ENCODE measurements at regions not wholly inside any gene's neighbourhood (a gene's known extent, or its start where the extent isn't known, plus 50 kb on each side); places are given as distances from the start of the nearest gene placed in this dataset.
A peak's percentile ranks its signal among the peaks of the same experiment; 100 is the strongest.

DNA sequence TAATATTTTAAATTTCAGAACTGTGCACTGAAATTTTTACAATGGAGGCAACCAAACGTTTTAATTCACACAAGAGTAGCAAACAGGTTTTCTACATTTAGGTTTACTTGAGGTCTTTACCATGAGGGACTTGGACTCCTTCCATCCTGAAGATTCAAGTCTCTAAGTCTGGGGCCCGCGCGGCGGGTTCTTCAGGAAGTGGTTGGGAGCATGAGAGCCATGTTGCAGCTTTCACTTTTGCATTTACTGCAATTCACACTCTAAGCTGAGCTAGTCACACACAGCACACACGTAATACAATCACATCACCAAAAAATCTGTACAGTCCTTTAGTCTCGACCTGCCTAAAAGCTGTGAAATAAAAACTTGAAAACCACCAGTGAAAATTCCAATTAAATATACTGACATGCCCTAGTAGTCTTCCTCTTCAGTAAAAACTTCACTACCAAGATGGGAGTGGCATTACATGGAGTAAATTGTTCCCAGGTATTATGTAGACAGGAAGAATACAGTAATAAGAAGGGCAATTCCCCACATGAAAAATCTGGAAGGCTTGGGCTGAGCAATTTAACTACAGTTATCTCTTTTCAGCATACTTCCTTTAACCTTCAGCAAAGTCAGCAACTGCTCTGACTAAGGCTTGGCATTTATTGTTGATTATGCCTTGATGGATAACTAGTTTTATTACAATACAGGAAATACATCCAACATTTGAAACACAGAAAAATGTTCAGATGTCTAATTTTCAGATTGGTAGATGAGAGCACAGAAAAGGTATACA, 571.1 kb upstream of the DIPK2B start:
- peak; percentile 48 for DNase-seq (ENCODE audit: low spot score)

DNA sequence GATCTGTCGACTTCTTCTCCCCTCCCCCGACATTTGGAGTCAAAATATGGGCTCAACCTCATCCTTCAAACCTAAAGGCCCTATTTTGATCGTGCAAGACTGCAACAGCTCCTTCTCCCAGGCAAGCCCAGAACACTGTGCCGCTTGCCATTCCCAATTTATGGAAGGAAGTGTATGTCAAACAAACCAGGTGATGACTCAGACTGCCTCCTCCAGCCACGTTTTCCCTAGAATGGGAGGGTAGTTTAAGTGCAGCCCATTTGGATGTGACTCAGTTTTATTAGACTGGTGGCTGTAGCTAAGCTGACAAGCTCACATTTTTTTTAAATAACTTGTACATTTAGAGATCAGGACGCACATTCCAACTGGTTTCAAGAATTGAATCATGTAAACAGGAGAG, 570.4 kb upstream of the DIPK2B start:
- DNase-seq (ENCODE audit: low spot score) = peak; percentile 83

DNA sequence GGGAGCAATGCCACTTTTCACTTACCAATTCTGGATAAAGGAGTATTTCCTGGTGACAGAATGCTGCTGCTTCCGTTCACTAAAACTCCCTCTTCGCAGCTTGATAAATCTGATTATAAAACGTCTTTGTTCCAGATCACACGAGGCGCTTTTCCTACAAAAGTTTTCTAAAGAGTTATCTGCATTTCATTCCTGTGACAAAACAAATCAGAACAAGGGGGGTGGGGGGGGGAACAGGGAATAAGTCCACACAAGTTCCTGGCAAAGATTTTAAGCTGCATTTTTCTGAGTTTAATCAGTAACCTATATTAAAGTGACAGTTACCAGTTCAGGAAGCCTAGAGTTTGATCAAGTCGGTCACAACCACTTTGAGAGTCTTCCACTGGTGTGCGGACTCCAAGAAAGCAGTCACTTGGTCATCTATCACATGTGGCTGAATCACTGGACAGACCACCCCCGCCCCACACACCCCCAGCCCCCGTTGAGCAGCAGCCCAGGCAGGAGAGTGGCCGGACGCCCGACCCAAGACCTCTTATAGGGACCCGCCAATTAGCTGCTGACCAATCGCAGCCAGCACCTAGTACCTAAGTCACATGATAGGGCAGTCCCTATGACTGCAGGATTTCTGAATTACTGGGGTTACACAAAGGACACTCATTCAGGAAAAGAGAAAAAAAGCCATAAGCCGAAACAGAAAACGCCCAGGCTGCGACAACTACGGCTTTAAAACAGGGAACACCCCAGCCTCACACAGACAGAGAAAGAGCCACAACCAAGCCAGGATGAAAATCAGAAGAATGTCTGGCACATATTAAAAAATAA, 569.3 kb upstream of the DIPK2B start:
- DNase-seq (ENCODE audit: low spot score) = peak; percentile 52

DNA sequence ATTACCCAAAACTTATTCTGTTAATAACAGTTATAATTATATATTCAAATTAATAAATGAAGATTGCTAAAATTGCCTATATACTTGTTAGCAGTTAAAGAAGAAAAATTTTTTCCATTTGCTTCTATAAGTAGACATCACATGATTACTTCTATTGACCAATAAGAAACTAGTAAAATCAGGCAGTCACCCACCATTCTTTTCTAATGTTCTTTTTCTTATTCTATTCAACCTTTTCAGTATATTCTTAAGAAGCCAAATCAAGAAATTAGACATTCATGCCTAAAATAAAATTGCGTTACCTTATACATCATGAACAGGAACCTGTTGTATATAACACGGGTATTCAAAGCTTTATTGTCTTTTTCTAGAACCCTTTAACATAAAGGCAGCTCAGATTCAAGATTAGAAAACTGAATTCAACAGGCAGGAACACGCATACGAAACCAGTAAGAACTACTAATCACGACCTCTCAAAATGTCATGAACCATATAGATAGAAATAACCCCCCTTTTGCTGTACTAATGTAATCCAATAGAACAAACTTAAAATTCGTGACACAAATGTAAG, 568.1 kb upstream of the DIPK2B start:
- no peak for DNase-seq (ENCODE audit: low spot score)

DNA sequence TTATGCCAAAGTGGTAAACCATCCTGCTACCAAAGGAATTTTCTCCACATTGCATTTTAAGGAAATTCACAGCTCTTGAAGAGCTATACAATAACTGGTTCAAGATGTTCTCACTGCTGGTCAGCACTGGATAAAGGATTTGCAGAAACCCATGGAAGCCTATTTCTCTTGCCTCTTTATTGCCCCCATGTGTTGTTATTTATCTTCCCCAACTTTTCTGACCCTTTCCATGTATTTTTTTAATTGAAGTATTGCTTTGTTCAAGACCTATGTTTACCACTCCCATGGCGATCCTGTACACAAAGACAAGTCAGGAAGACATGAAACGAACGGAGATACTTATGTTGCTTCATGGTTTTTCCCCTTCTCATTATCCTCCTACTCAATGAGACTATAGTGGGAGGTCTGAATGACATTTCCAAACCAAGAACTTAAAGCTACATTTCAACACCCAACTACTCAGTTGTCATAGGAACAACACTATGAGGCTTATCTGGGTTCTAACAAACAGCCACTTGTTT, 566.4 kb upstream of the DIPK2B start:
- DNase-seq (ENCODE audit: low spot score) = no peak

DNA sequence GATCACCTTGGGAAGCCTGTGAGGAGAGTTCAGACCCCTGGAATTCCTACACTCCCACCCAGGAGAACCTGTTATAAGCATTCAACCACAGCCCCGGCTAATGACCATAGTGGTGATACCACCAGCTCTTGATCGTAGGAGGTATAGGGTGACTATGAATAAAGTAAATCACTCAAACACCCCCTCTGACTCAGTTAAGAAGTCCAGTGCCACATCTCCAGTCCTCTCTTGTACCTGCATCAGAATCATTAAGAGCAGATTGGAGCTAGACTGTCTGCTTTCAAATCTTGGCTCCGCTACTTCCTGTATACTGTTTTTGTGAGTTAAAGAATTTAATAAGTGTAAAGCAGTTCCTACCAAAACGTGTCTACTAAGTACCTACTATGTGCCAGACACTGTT, 565.1 kb upstream of the DIPK2B start:
- no peak for DNase-seq (ENCODE audit: low spot score)

DNA sequence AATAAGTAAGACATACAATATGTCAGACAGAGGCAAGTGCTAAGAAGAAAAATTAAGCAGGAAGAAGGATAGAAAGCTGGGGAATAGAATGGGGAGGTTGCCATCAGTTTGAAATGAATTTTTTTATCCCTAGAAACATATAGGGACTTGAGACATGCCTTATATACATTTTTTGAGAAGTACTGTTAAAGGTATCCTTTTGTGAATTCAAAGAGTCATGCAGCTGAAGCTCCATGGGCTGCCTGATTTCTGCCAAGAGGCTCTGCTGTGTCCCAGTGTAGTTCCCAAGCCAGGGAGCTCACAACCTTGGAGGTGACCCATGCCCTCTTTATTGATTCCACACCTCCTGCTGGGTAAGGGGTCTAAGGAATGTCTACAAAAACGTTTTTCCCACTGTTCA, 564.6 kb upstream of the DIPK2B start:
- no peak for DNase-seq (ENCODE audit: low spot score)

DNA sequence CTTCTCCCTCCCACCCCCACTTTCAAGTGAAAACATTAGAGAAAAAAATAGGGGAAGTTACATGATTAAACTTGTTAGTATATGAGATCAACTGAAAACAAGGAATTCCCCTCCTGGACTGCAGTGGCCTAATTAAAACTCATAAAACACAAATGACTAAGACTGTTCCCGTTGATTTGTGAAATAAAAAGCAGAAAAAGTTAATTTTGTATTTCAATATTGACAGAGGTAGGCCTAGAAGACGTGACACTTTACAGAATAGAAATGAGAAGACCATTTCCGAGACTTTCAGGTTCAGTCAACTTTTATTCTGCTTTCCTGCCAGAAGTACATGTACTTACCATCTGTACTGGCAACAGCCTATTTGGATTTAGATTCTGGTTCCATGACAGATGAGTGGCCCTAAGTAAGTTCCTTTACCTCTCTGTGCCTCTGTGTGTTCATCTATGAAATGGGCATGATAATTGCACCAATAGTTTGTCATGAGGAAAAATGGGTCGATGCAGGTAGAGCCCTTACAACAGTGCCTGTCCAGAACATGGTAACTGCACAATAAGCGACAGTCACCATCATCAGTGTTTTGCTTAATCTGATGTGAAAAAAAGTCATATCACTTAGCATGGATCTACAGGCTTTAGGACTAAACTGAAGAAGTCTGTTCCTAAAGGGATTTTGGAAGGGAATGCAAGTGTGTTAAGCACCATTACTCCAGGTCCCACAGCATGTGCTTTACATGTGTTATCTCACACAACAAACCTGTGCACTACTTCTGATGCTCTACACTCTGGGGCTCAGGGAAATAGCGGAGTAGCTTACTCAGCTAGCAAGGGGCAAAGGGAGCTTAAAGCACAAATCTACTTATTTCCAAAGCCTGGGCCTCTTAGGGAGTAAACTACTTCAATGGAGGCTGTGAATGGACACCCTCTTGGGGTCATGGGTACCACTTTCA, 562.3 kb upstream of the DIPK2B start:
- no peak for DNase-seq (ENCODE audit: low spot score)

DNA sequence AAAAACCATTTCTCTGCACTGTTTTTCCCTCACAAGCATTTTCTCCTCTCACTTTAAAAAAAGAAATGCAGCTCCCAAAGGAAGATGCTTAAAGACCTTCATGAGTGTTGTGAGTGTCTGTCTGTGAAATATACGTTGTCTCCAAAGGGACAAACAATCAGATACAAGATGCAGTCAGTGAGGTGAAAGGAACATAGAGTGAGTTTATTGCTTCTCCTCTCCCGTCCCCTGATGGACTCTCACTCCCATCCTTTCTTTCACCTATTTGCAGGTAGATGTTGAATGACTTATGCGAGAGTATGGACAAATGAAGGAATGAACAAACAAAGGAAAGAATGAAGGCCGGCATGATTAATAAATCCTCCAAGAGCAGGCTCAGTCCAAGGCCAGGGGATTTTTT, 561.2 kb upstream of the DIPK2B start:
- no peak for DNase-seq (ENCODE audit: low spot score)

DNA sequence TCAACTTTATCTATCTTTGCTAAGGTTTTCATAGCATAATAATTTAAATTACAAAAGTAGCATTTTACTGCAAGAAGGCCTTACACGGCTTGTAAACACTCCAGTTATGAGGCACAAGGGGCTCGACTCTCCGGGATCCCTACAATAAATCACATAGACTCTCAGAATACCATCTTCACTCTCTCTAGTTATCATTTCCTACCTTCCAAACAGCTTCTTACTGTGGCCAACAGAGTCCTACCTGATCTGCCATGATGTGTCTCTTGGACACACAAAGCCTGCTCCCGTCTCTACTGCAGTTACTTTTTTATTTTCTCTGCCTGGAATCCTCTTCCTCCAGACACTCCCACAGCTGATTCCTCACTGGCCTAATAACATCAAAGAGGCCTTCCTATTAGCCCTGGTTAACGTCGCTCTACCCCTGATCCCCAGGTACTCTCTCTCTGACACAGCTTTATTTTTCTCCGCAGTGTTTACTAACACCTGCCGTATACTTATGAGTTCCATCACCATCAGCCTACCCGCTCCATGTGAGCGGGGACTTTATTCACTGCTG, 559.6 kb upstream of the DIPK2B start:
- no peak for DNase-seq (ENCODE audit: low spot score)

DNA sequence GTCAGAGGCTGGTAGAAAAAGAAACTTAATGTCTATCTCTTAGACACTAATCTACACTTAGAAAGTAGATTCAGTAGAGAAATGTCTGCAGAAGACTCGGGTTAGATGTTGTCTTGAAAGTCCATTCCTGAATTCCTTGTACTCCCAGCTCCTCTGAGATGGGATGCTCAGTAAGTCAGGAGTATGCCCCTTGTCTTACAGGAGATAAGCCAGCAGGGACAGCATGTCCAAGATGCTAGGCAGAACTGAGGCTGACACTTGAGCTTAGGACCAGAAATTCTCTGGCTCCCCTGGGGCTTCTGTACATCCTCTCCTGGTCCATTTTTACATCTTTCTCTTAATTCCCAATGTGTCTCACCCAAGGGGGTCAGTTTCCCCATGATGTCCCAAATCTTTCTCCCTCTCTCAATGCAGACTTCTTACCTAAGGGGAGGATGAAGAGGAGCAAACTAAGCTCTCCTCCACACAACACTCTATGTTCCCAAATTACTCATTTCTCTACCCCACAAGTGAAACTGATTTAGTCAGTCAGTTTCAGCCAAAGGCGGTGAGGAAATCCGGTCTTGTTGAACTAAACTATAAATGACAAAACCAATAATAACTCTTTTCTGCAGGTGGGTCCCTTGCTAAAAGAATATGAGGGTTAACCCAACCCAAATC, 558.2 kb upstream of the DIPK2B start:
- no peak for DNase-seq (ENCODE audit: low spot score)

DNA sequence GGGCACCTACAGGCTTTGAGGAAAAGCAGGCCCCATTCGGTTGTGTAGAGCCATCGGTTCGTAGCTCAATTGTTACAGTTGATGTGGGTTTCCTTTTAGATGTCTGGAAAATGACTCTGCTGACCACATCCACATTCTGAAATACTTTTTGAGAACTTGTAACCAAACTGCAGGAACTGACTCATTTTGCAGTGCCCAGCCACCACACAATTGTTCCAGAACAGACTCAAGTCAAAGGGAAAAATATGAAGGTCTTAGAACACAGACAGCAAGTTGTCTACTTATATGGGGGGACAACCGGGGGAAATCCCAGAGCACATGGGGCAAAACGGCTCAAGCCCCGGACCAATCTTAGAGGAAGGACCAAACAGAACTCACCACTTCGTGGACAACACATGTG, 557.6 kb upstream of the DIPK2B start:
- no peak for DNase-seq (ENCODE audit: low spot score)

DNA sequence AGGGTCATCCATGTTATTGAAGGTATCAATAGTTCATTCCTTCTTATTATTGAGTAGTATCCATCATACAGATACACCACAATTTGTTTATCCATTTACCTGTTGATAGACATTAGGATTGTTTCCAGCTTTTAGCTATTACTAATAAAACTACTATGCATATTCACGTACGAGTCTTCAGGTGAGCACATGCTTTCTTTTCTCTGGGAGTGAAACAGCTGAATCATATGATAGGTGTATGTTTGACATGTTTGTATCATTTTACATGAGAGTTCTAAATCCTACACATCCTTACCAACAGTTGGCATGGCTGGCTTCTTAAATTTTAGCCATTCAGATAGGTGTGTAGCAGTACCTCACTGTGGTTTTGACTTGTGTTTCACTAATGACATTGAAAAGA, 556.6 kb upstream of the DIPK2B start:
- DNase-seq (ENCODE audit: low spot score) = no peak

DNA sequence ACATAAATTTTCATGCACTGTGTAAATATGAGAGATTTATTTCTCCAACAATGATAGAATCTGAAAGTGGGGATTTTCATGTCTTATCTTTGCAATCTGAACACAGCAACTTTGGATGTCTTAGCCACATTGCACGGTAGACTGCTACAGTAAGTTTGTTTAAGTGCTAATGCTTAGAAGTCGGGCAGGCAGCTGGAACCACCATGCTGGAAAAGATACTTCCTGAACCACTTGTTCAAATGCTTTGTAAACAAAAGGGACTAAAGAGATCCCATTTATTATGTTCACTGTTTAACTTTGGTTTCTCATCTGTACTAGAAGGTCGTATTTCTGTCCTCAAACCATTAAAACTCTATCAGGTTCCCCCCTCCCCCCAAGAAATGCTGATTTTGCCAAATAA, 555.9 kb upstream of the DIPK2B start:
- no peak for DNase-seq (ENCODE audit: low spot score)

DNA sequence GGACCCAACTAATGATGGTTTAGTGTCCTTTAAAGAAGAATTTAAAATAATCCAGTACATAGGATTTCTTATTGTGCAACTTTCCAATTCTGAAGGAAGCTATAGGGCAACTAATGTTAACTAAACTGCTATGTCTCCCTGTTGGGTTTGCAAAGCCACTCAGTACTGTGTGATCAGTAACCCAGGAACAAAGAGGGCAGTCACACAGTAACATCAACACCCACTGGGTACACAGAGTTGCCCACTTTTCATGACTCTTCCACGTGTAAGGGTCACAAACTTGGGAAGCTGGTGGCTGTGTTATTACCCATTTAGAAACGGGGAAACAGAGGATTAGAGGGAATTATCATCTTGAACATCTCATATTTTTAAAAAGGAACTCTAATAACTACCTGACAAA, 555.0 kb upstream of the DIPK2B start:
- DNase-seq (ENCODE audit: low spot score) = no peak

DNA sequence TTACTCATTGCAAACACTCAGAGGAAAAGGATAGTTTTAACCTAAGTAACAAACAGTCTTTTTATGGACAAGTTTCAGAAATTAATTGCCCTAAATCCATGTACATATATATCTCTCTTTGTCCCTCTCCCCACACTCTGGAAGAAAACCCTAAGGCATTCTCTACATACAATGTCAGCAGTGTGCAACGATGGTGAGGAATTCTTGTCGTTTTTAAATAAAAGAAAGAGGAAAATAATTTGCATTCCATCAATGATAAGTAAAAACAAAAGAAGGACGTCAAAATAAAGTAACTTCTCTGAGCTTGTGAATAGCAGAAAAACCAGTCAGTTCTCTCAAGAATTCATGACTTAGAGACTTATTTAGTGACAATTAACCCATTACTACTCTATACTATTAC, 550.5 kb upstream of the DIPK2B start:
- DNase-seq (ENCODE audit: low spot score) = no peak

DNA sequence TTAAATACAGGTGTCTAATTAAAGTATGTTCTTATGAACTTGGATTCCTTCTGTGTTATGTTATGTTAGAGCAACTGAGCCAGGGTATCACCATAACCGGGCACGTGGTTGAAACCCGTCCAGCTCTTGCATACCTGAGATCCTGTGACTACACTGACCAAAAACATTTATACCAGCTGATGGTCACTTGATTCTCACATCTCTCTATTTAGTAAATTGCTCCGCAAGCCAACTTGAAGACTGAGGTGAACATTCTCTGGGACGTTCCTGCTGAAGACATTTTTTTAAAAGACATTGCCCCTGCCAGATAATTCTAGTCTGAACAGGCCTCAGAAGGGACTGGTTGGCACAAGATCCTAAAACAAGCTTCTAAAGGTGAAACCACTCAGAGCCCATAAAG, 550.0 kb upstream of the DIPK2B start:
- no peak for DNase-seq (ENCODE audit: low spot score)

DNA sequence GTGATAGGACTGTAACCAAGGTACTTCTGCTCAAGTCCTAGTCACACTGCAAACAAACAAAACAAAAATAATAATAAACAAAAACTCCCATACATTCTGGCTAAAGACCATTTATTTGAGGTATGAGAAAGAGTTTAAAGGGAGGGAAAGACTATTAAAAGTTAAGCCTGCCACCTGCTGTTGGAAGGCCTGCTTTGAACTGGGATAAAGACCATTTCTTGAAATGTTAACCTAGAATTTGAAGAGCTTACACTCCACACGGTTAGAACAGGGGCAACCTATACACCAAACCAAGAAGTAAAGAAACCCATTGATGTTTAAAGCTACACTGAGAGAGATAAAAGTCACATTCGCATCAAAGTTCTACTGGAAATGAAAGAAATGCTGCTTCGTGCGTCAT, 548.7 kb upstream of the DIPK2B start:
- no peak for DNase-seq (ENCODE audit: low spot score)

DNA sequence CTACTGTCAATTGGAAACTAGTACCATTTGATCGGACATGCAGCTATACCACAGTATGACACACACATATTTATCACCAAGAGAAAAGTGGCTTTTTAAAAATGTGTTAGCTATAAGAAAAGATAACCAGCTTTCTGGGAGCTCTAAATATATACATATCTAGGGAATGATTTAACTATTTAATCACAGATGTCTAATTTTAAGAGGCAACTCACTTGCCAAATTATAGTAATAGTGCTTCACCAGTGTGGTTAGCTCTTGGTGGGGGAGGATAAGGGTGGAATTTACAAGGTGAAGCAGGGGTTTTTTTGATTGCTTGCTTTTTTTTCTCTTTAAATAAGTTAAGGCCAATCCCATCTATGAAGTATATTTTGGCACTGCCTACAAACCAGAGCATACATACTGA, 547.7 kb upstream of the DIPK2B start:
- no peak for DNase-seq (ENCODE audit: low spot score)

DNA sequence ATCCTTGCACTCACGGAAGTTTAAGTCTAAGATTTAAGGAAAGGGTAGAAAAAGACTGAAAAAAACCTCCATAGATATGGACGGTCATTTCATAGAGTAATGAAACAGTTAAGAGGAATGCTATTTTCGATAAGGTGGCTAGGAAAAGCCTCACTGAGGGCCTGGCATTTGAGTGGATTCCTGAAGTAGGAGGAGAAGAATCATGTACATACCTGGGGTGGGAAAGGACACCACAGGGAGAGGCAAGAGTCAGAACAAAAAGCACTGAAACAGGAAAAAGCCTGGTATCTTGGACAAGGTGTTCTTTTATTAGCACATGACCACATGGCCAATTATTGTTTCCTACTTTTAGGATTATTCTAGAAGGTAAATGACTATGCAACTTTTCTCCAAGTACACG, 547.2 kb upstream of the DIPK2B start:
- DNase-seq (ENCODE audit: low spot score) = no peak

DNA sequence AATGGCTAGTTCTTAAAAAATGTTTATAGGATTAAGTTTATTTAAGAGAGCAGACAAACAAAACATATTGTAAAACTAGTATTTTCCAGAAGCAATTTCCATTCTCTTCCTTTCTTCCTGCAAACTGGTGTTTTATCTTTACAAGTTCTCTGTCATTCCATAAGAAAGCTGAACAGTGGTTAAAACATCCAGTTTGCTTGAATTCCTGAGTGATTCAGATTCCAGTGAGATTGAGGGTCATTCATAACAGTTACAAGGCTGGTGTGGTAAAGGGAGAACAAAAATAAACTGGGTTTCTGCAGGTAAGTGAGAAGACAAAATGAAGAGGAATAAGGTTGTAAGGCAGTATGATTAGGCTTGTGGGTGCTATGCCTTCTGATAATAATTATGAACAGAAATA, 544.8 kb upstream of the DIPK2B start:
- no peak for DNase-seq (ENCODE audit: low spot score)

Measured in LoVo (cell line).